Stimulated activated CD4-positive, alpha-beta T cell treated with anti-CD3 and anti-CD28 coated beads, Interleukin-15, amount 100 ng/mL, for 24 hours (primary cell): ENCODE measurements at regions not wholly inside any gene's neighbourhood (a gene's known extent, or its start where the extent isn't known, plus 50 kb on each side); places are given as distances from the start of the nearest gene placed in this dataset.

Experiments
- DNase-seq: peaks from one replicate; pipeline ENCODE4 v3.0.0-alpha.2; 2020

GRCh38 chr11:56932572-56933220 lies 56.0 kb upstream of the OR5AK2 start:
- no peak for DNase-seq

- no peak for DNase-seq
These were observed 65.6 kb upstream of the OR5AK2 start for GRCh38 chr11:56923116-56923515.

- no peak for DNase-seq
These were observed 66.3 kb upstream of the OR5AK2 start for GRCh38 chr11:56922421-56922820.

GRCh38 chr11:56917708-56918400 lies 70.9 kb upstream of the OR5AK2 start:
- DNase-seq: no peak

- DNase-seq: no peak
These were observed 72.1 kb upstream of the OR5AK2 start for GRCh38 chr11:56916587-56916986.

- DNase-seq: no peak
These were observed 72.6 kb upstream of the OR5AK2 start for GRCh38 chr11:56916162-56916561.

- no peak for DNase-seq
These were observed 77.4 kb upstream of the OR5AK2 start for GRCh38 chr11:56911312-56911711.

GRCh38 chr11:56910785-56911184 lies 77.9 kb upstream of the OR5AK2 start:
- no peak for DNase-seq

- DNase-seq: no peak
These were observed 78.5 kb upstream of the OR5AK2 start for GRCh38 chr11:56910046-56910773.

GRCh38 chr11:56909563-56909962 lies 79.2 kb upstream of the OR5AK2 start:
- no peak for DNase-seq

GRCh38 chr11:56909080-56909479 lies 79.6 kb upstream of the OR5AK2 start:
- DNase-seq: no peak

GRCh38 chr11:56906683-56907148 lies 82.0 kb upstream of the OR5AK2 start:
- no peak for DNase-seq

GRCh38 chr11:56905936-56906335 lies 82.8 kb upstream of the OR5AK2 start:
- DNase-seq: no peak

- no peak for DNase-seq
These were observed 83.3 kb upstream of the OR5AK2 start for GRCh38 chr11:56905442-56905841.

- DNase-seq: no peak
These were observed 89.9 kb upstream of the OR5AK2 start for GRCh38 chr11:56898856-56899255.

- DNase-seq: no peak
These were observed 98.0 kb upstream of the OR5AK2 start for GRCh38 chr11:56890584-56891305.

GRCh38 chr11:56889986-56890385 lies 98.7 kb upstream of the OR5AK2 start:
- no peak for DNase-seq

GRCh38 chr11:56887940-56888339 lies 100.8 kb upstream of the OR5AK2 start:
- DNase-seq: no peak

- DNase-seq: no peak
These were observed 102.3 kb upstream of the OR5AK2 start for GRCh38 chr11:56886455-56886854.

GRCh38 chr11:56885854-56886253 lies 102.9 kb upstream of the OR5AK2 start:
- DNase-seq: no peak

- no peak for DNase-seq
These were observed 103.5 kb upstream of the OR5AK2 start for GRCh38 chr11:56885177-56885576.

GRCh38 chr11:56883371-56883987 lies 105.2 kb upstream of the OR5AK2 start:
- no peak for DNase-seq
